Heart left ventricle (tissue), 13 donors: ENCODE measurements at regions not wholly inside any gene's neighbourhood (a gene's known extent, or its start where the extent isn't known, plus 50 kb on each side); places are given as distances from the start of the nearest gene placed in this dataset.

Experiments used
- POLR2A ChIP-seq, 2 donors: fragments of 450-650 bp; IDR thresholded peaks; one replicate each; pipeline ENCODE4 v1.6.1; 2017; ENCODE audit warnings: antibody characterized with exemption in 2 of 2, mild to moderate bottlenecking in 2 of 2, moderate library complexity in 2 of 2
- TF ChIP-seq, protein P1 (sequence below), 12 donors: fragments of 200-600 bp; sonication (generic) in 4 of 12; IDR thresholded peaks; one replicate each; pipeline versions ENCODE4 v1.5.0 to v1.8.0; 2018 to 2022; ENCODE audit warnings: antibody characterized with exemption in 12 of 12, mild to moderate bottlenecking in 5 of 12
- donor health status: ischemic (EF 13 %, LVEDD 7.1; RV severe dilation, severe dysfunction).
- donor health status: DM: no; HTN: yes; CAD: no.
- donor health status: DM: no; HTN: no; CAD: no.
- donor health status: ischemic (EF 25% LVEDD 6.9; RV normal size, moderate dysfunction).
- donor health status: ischemic (EF 25% LVEDD 5.7; RV mildly dilated, moderate dysfunction).
- donor health status: ischemic (EF 35%, LVEDD 5.7; RV mildly dilated, moderate dysfunction).
- donor health status: nonischemic (EF 11% LVEDD 7.7; RV severe dilation, severe dysfunction).
- donor health status: DM: yes; HTN: yes; CAD: no.
- donor health status: PGD.
- donor health status: ischemic (EF 29% LVEDD 5.4; RV normal size, mild dysfunction).
- donor health status: nonischemic (EF 23%, LVEDD 6.1; RV moderate dilation, normal function).

DNA sequence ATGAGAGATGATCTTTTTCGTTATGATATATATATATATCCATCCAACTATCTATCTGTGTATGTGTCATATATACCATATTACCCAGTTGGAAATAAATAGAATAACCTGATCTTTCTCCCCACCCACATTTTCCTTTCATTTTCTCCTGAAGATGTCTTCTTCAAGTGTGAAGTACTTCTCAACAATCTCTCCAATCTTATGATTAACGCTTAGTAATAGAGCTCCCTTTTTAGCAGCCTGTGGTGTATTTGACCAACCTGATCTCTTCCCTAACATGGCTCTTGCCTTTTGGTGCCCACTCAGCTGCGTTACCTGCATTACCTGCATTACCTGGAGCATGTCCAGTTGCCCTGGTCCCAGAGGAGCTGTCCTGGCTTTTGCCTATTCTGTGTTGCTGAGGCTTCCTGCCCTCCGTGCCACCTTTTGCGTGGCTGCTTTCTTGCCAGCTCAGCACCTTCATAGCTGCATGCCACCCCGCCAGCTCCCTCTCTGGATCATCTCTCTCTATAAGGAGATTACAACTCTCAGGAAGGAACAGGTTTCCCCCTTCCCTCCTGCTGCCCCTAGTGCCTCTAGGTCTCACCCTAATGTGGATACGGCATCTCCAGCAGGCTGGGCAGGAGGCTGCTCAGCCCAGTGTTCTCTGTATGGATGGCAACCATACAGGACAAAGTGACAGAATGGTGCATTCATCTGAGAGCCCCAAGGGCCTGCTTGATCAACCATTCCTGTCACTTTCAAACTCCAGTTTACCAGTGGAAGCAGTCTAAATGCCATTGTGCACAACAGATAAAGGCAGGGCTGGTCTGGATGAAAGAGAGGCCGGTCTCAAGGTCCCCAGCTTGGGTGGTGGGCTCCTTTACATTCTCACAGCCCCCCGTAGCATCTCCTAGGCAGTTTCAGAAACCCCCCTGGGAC is 126.7 kb downstream of the GADD45G start:
- TF ChIP-seq POLR2A (IDR thresholded peaks at IDR 0.05): no peak
- TF ChIP-seq, protein P1, sequence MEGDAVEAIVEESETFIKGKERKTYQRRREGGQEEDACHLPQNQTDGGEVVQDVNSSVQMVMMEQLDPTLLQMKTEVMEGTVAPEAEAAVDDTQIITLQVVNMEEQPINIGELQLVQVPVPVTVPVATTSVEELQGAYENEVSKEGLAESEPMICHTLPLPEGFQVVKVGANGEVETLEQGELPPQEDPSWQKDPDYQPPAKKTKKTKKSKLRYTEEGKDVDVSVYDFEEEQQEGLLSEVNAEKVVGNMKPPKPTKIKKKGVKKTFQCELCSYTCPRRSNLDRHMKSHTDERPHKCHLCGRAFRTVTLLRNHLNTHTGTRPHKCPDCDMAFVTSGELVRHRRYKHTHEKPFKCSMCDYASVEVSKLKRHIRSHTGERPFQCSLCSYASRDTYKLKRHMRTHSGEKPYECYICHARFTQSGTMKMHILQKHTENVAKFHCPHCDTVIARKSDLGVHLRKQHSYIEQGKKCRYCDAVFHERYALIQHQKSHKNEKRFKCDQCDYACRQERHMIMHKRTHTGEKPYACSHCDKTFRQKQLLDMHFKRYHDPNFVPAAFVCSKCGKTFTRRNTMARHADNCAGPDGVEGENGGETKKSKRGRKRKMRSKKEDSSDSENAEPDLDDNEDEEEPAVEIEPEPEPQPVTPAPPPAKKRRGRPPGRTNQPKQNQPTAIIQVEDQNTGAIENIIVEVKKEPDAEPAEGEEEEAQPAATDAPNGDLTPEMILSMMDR (IDR thresholded peaks at IDR 0.05): no peak
